Fibroblast of lung (primary cell): ENCODE measurements at regions not wholly inside any gene's neighbourhood (a gene's known extent, or its start where the extent isn't known, plus 50 kb on each side); places are given as distances from the start of the nearest gene placed in this dataset.

Source experiments
- DNase-seq, 2 donors: peaks; one replicate each; pipeline versions ENCODE4 v3.0.0 to v3.0.0-alpha.2; 2010; ENCODE audit warnings: low read depth in 2 of 2
- H2AFZ ChIP-seq: 2 replicates; pipeline ENCODE4 v1.5.1; 2012; ENCODE audit warnings: low read length, control low read depth, inconsistent platforms
- H3K27ac ChIP-seq: 2 replicates; pipeline ENCODE4 v1.5.1; 2011; ENCODE audit warnings: low read length, control low read depth; ENCODE audit not compliant: insufficient read depth
- H3K27me3 ChIP-seq: 2 replicates; pipeline ENCODE4 v1.5.1; 2011; ENCODE audit warnings: mild to moderate bottlenecking, low read length; ENCODE audit not compliant: control insufficient read depth, insufficient read depth
- H3K36me3 ChIP-seq: 2 replicates; pipeline ENCODE4 v1.5.1; 2011; ENCODE audit warnings: low read length; ENCODE audit not compliant: control insufficient read depth, insufficient read depth
- H3K4me1 ChIP-seq: 2 replicates; pipeline ENCODE4 v1.5.1; 2011; ENCODE audit warnings: low read length; ENCODE audit not compliant: control insufficient read depth, insufficient read depth; ENCODE audit errors: extremely low read depth
- H3K4me2 ChIP-seq: 2 replicates; pipeline ENCODE4 v1.5.1; 2011; ENCODE audit warnings: low read length, control low read depth; ENCODE audit not compliant: insufficient read depth; ENCODE audit errors: extremely low read depth
- H3K4me3 ChIP-seq, 4 experiments: fragments of 200-600 bp in 1 of 4; sonication (generic) in 1 of 4; replicated peaks in 1 of 4; 2 replicates each; pipeline ENCODE4 v1.5.1; 2011 to 2016; ENCODE audit warnings: low read length in 4 of 4, low read depth in 3 of 4, mild to moderate bottlenecking in 3 of 4, control low read depth in 2 of 4, inconsistent platforms in 1 of 4, mixed read lengths in 1 of 4; ENCODE audit not compliant: insufficient read depth in 1 of 4; ENCODE audit errors: control extremely low read depth in 1 of 4
- H3K79me2 ChIP-seq: 2 replicates; pipeline ENCODE4 v1.5.1; 2012; ENCODE audit warnings: mild to moderate bottlenecking, low read length, inconsistent platforms; ENCODE audit not compliant: control insufficient read depth, insufficient read depth
- H3K9ac ChIP-seq: 2 replicates; pipeline ENCODE4 v1.5.1; 2011; ENCODE audit warnings: mild to moderate bottlenecking, low read length, control low read depth; ENCODE audit not compliant: insufficient read depth
- H3K9me3 ChIP-seq: 2 replicates; pipeline ENCODE4 v1.5.1; 2012; ENCODE audit warnings: low read depth, low read length; ENCODE audit not compliant: control insufficient read depth, insufficient read depth
- H4K20me1 ChIP-seq: 2 replicates; pipeline ENCODE4 v1.5.1; 2011; ENCODE audit warnings: low read length; ENCODE audit not compliant: control insufficient read depth, insufficient read depth; ENCODE audit errors: extremely low read depth
- CTCF ChIP-seq, 2 donors: IDR thresholded peaks in 1 of 2; conservative IDR thresholded peaks in 1 of 2; 1 replicate in 1 of 2; 2 replicates in 1 of 2; pipeline ENCODE4 v1.5.1; 2011 to 2012; ENCODE audit warnings: low read length in 2 of 2, control low read depth in 1 of 2, inconsistent platforms in 1 of 2, low read depth in 1 of 2, mild to moderate bottlenecking in 1 of 2
- EZH2 ChIP-seq: IDR thresholded peaks from 2 replicates; pipeline ENCODE4 v1.5.1; 2012; ENCODE audit warnings: low read length, control low read depth, mild to moderate bottlenecking; ENCODE audit errors: missing control alignments

- Histone ChIP-seq H3K79me2 (no peaks in the 10 kb centered on the region), H4K20me1 (no peaks in the 10 kb centered on the region), H3K4me2 (no peak overlapping the region), H3K4me1 (no peaks in the 10 kb centered on the region), H2AFZ (no peak overlapping the region), H3K36me3 (no peaks in the 10 kb centered on the region), H3K27me3 (no peaks in the 10 kb centered on the region), H3K9me3 (no peaks in the 10 kb centered on the region), H3K27ac (no peak overlapping the region), H3K4me3 (no peak overlapping the region), H3K9ac (no peak overlapping the region)
- TF ChIP-seq CTCF (conservative IDR thresholded peaks at IDR 0.05 in 1 of 2, IDR thresholded peaks at IDR 0.05 in 1 of 2; ENCODE audit: low read depth in 1 of 2, low read length in 2 of 2), result no peak
- TF ChIP-seq EZH2, result no peak
- no peak for DNase-seq
Measured at GRCh38 chr14:38073641-38074040, 134.1 kb upstream of the SSTR1 start.

GRCh38 chr14:38074081-38074480 lies 133.6 kb upstream of the SSTR1 start:
- H3K9me3 ChIP-seq, result no peaks in the 10 kb centered on the region
- TF ChIP-seq CTCF (conservative IDR thresholded peaks at IDR 0.05 in 1 of 2, IDR thresholded peaks at IDR 0.05 in 1 of 2; ENCODE audit: low read depth in 1 of 2, low read length in 2 of 2) (no peak), EZH2 (no peak)

GRCh38 chr14:38074754-38075153 lies 132.9 kb upstream of the SSTR1 start:
- no peaks in the 10 kb centered on the region for H3K27me3 ChIP-seq
- no peaks in the 10 kb centered on the region for H3K9me3 ChIP-seq
- H3K4me2 ChIP-seq, result no peak overlapping the region
- TF ChIP-seq EZH2, result no peak
- TF ChIP-seq CTCF (conservative IDR thresholded peaks at IDR 0.05 in 1 of 2, IDR thresholded peaks at IDR 0.05 in 1 of 2; ENCODE audit: low read depth in 1 of 2, low read length in 2 of 2), result no peak
- no peak overlapping the region for H3K9ac ChIP-seq
- no peak overlapping the region for H3K4me3 ChIP-seq
- H3K4me1 ChIP-seq, result no peaks in the 10 kb centered on the region
- no peak for DNase-seq
- no peak overlapping the region for H3K27ac ChIP-seq
- no peaks in the 10 kb centered on the region for H3K36me3 ChIP-seq
- no peaks in the 10 kb centered on the region for H3K79me2 ChIP-seq
- no peak overlapping the region for H2AFZ ChIP-seq
- no peaks in the 10 kb centered on the region for H4K20me1 ChIP-seq

More at GRCh38 chr14:38074081-38074480, 133.6 kb upstream of the SSTR1 start:
- Histone ChIP-seq H3K27ac (no peak overlapping the region), H3K4me3 (no peak overlapping the region), H3K4me2 (no peak overlapping the region), H3K36me3 (no peaks in the 10 kb centered on the region), H4K20me1 (no peaks in the 10 kb centered on the region), H3K79me2 (no peaks in the 10 kb centered on the region), H3K27me3 (no peaks in the 10 kb centered on the region), H3K4me1 (no peaks in the 10 kb centered on the region), H2AFZ (no peak overlapping the region), H3K9ac (no peak overlapping the region)
- DNase-seq, result no peak
